ENCODE measurements at regions not wholly inside any gene's neighbourhood (a gene's known extent, or its start where the extent isn't known, plus 50 kb on each side); places are given as distances from the start of the nearest gene placed in this dataset.

- H3K9me3 ChIP-seq (ENCODE audit: control insufficient read depth, low read length) = no peaks in the 10 kb centered on the region
- H3K27me3 ChIP-seq (ENCODE audit: control insufficient read depth, insufficient read depth, low read length) = no peaks in the 10 kb centered on the region
- H2AFZ ChIP-seq = no peak overlapping the region
- H3K79me2 ChIP-seq = no peaks in the 10 kb centered on the region
- TF ChIP-seq CTCF (IDR thresholded peaks at IDR 0.05) = no peak
- peaks cover 3% of the 10 kb centered on the region for H3K4me1 ChIP-seq
- H3K9ac ChIP-seq = no peak overlapping the region
- H3K36me3 ChIP-seq (ENCODE audit: control insufficient read depth, insufficient read depth, low read length) = no peaks in the 10 kb centered on the region
- no peak overlapping the region for H3K4me3 ChIP-seq (ENCODE audit: low read depth, low read length)
- no peak overlapping the region for H3K4me2 ChIP-seq (ENCODE audit: low read length)
- H3K27ac ChIP-seq = no peak overlapping the region
These were observed 86.2 kb upstream of the SPATS2L start for GRCh38 chr2:200220251-200220650.

DNA sequence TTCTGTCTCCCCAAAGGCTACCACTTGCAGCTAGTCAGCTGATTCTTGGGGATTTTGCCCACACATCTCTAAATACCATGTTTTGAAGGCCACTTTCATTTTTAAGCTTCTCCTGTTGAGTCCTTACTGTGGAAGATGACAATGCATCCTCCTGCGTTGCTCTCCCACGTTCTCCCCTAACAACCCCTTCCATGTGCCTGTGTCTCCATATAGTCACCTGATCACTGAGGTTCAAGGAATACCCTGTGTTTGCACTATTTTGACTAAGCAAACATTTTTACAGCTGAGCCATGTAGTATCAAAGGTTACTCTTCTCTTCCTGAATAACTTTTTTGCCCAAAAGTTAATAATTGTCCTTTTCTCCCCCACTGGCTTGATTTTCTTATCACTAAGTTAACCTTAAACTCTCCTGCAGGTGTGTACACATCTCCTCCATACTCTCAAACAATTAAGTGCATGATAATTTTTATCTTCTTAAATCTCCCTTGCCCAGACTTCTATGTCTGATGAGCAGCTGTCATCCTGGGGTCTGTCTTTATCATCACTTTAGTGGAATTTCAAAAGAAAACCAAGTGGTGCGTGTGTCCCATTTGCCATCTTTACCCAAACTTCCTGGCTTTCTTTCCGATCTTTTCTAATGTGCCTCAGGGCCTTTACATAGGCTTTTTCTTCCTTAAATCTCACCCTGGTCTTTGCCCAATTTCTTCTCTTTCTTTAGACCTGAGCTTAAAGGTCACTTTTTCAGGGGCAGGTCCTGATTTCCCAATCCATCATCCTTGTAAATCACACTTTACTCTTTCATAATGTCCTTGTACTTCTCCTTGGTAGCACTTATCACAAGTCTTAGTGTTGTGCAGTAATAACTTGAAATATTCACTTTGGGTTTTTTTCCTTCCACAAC, 85.2 kb upstream of the SPATS2L start:
- Histone ChIP-seq H3K4me3 (ENCODE audit: low read depth, low read length) (no peak overlapping the region), H3K4me1 (peaks cover 3% of the 10 kb centered on the region), H3K79me2 (no peaks in the 10 kb centered on the region), H2AFZ (no peak overlapping the region), H3K4me2 (ENCODE audit: low read length) (no peak overlapping the region), H3K27ac (no peak overlapping the region), H3K9ac (no peak overlapping the region), H3K9me3 (ENCODE audit: control insufficient read depth, low read length) (no peaks in the 10 kb centered on the region), H3K27me3 (ENCODE audit: control insufficient read depth, insufficient read depth, low read length) (no peaks in the 10 kb centered on the region), H3K36me3 (ENCODE audit: control insufficient read depth, insufficient read depth, low read length) (no peaks in the 10 kb centered on the region)
- no peak for TF ChIP-seq CTCF (IDR thresholded peaks at IDR 0.05)

DNA sequence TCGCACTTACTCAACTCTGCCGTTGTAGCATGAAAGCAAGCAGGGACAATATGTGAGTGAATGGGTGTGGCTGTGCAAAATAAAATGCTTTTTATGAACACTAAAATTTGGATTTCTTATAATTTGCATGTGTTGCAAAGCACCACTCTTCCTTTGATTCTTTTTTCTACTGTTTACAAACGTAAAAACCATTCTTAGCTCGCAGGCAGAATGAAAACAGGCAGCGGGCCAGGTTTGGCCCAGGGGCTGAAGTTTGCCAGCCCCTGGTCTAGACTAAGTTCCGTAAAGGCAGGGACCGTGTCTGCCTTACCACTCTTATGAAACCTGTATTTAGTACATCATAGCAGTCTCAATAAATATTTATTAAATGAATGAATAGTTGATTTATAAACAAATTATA, 83.7 kb upstream of the SPATS2L start:
- no peak overlapping the region for H3K4me3 ChIP-seq (ENCODE audit: low read depth, low read length)
- H3K9ac ChIP-seq = no peak overlapping the region
- H2AFZ ChIP-seq = no peak overlapping the region
- no peaks in the 10 kb centered on the region for H3K27me3 ChIP-seq (ENCODE audit: control insufficient read depth, insufficient read depth, low read length)
- H3K27ac ChIP-seq = no peak overlapping the region
- H3K79me2 ChIP-seq = no peaks in the 10 kb centered on the region
- TF ChIP-seq CTCF (IDR thresholded peaks at IDR 0.05) = no peak
- no peaks in the 10 kb centered on the region for H3K9me3 ChIP-seq (ENCODE audit: control insufficient read depth, low read length)
- no peaks in the 10 kb centered on the region for H3K36me3 ChIP-seq (ENCODE audit: control insufficient read depth, insufficient read depth, low read length)
- no peak overlapping the region for H3K4me2 ChIP-seq (ENCODE audit: low read length)
- peaks cover 3% of the 10 kb centered on the region for H3K4me1 ChIP-seq

- no peaks in the 10 kb centered on the region for H3K36me3 ChIP-seq (ENCODE audit: control insufficient read depth, insufficient read depth, low read length)
- H3K9me3 ChIP-seq (ENCODE audit: control insufficient read depth, low read length) = no peaks in the 10 kb centered on the region
- H3K4me2 ChIP-seq (ENCODE audit: low read length) = no peak overlapping the region
- H3K27ac ChIP-seq = no peak overlapping the region
- no peaks in the 10 kb centered on the region for H3K27me3 ChIP-seq (ENCODE audit: control insufficient read depth, insufficient read depth, low read length)
- no peak overlapping the region for H2AFZ ChIP-seq
- H3K9ac ChIP-seq = no peak overlapping the region
- peaks cover 3% of the 10 kb centered on the region for H3K4me1 ChIP-seq
- TF ChIP-seq CTCF (IDR thresholded peaks at IDR 0.05) = no peak
- no peak overlapping the region for H3K4me3 ChIP-seq (ENCODE audit: low read depth, low read length)
- H3K79me2 ChIP-seq = no peaks in the 10 kb centered on the region
These were observed 83.2 kb upstream of the SPATS2L start for GRCh38 chr2:200223205-200223784.

Measured in parathyroid adenoma (tissue), 2 donors.